ENCODE measurements at regions not wholly inside any gene's neighbourhood (a gene's known extent, or its start where the extent isn't known, plus 50 kb on each side); places are given as distances from the start of the nearest gene placed in this dataset.

- Histone ChIP-seq H3K27me3 (ENCODE audit: control insufficient read depth, insufficient read depth, low read length) (no peaks in the 10 kb centered on the region), H3K27ac (ENCODE audit: low read depth, low read length) (no peak overlapping the region), H3K4me3 (ENCODE audit: low read depth, low read length) (no peak overlapping the region), H3K9me3 (ENCODE audit: control insufficient read depth, insufficient read depth, low read length) (peaks cover 7% of the 10 kb centered on the region; the same call in 1 of the 2 replicates)
- ChIA-PET CTCF (no interaction called here), POLR2A (no interaction called here)
- no peak for TF ChIP-seq CTCF (IDR thresholded peaks at IDR 0.05; ENCODE audit: low read depth, low read length)
- no peak for DNase-seq (ENCODE audit: low read depth, low spot score)
Measured at GRCh38 chr17:33551075-33551474, 258.0 kb upstream of the ASIC2 start.

- no peak for DNase-seq (ENCODE audit: low read depth, low spot score)
Measured at GRCh38 chr17:33551911-33552310, 258.8 kb upstream of the ASIC2 start.

GRCh38 chr17:33560165-33560564 is 267.1 kb upstream of the ASIC2 start:
- no peak overlapping the region for H3K27ac ChIP-seq (ENCODE audit: low read depth, low read length)
- no peak for DNase-seq (ENCODE audit: low read depth, low spot score)
- CTCF ChIA-PET: no interaction called here
- POLR2A ChIA-PET: no interaction called here
- TF ChIP-seq CTCF (IDR thresholded peaks at IDR 0.05; ENCODE audit: low read depth, low read length): no peak
- peaks cover 19% of the 10 kb centered on the region for H3K9me3 ChIP-seq (ENCODE audit: control insufficient read depth, insufficient read depth, low read length)
- H3K27me3 ChIP-seq (ENCODE audit: control insufficient read depth, insufficient read depth, low read length): no peaks in the 10 kb centered on the region
- no peak overlapping the region for H3K4me3 ChIP-seq (ENCODE audit: low read depth, low read length)

More at GRCh38 chr17:33551911-33552310, 258.8 kb upstream of the ASIC2 start:
- no peak overlapping the region for H3K27ac ChIP-seq (ENCODE audit: low read depth, low read length)
- H3K9me3 ChIP-seq (ENCODE audit: control insufficient read depth, insufficient read depth, low read length): peaks cover 3% of the 10 kb centered on the region; the same call in 1 of the 2 replicates
- ChIA-PET POLR2A (no interaction called here), CTCF (no interaction called here)
- no peak for TF ChIP-seq CTCF (IDR thresholded peaks at IDR 0.05; ENCODE audit: low read depth, low read length)
- no peaks in the 10 kb centered on the region for H3K27me3 ChIP-seq (ENCODE audit: control insufficient read depth, insufficient read depth, low read length)
- H3K4me3 ChIP-seq (ENCODE audit: low read depth, low read length): no peak overlapping the region

GRCh38 chr17:33560871-33561270 is 267.8 kb upstream of the ASIC2 start:
- DNase-seq (ENCODE audit: low read depth, low spot score): no peak
- H3K9me3 ChIP-seq (ENCODE audit: control insufficient read depth, insufficient read depth, low read length): peaks cover 18% of the 10 kb centered on the region
- CTCF ChIA-PET: no interaction called here
- no peak overlapping the region for H3K4me3 ChIP-seq (ENCODE audit: low read depth, low read length)
- POLR2A ChIA-PET: no interaction called here
- TF ChIP-seq CTCF (IDR thresholded peaks at IDR 0.05; ENCODE audit: low read depth, low read length): no peak
- H3K27me3 ChIP-seq (ENCODE audit: control insufficient read depth, insufficient read depth, low read length): no peaks in the 10 kb centered on the region
- no peak overlapping the region for H3K27ac ChIP-seq (ENCODE audit: low read depth, low read length)

GRCh38 chr17:33561569-33562334 is 268.7 kb upstream of the ASIC2 start:
- H3K27ac ChIP-seq (ENCODE audit: low read depth, low read length): no peak overlapping the region
- POLR2A ChIA-PET: no interaction called here
- CTCF ChIA-PET: no interaction called here

More at GRCh38 chr17:33561569-33562334, 268.7 kb upstream of the ASIC2 start:
- H3K27me3 ChIP-seq (ENCODE audit: control insufficient read depth, insufficient read depth, low read length): no peaks in the 10 kb centered on the region
- no peak for TF ChIP-seq CTCF (IDR thresholded peaks at IDR 0.05; ENCODE audit: low read depth, low read length)
- DNase-seq (ENCODE audit: low read depth, low spot score): no peak
- H3K9me3 ChIP-seq (ENCODE audit: control insufficient read depth, insufficient read depth, low read length): peaks cover 20% of the 10 kb centered on the region
- H3K4me3 ChIP-seq (ENCODE audit: low read depth, low read length): no peak overlapping the region

All from AG04450 (cell line).